GM19395 (cell line): ENCODE measurements at regions not wholly inside any gene's neighbourhood (a gene's known extent, or its start where the extent isn't known, plus 50 kb on each side); places are given as distances from the start of the nearest gene placed in this dataset.

Source experiments
- ATAC-seq: cut with Tn5 transposase; IDR thresholded peaks from one replicate; pipeline ENCODE4 v1.9.1; 2021; ENCODE audit warnings: mild to moderate bottlenecking, moderate library complexity; ENCODE audit not compliant: unreplicated experiment

DNA sequence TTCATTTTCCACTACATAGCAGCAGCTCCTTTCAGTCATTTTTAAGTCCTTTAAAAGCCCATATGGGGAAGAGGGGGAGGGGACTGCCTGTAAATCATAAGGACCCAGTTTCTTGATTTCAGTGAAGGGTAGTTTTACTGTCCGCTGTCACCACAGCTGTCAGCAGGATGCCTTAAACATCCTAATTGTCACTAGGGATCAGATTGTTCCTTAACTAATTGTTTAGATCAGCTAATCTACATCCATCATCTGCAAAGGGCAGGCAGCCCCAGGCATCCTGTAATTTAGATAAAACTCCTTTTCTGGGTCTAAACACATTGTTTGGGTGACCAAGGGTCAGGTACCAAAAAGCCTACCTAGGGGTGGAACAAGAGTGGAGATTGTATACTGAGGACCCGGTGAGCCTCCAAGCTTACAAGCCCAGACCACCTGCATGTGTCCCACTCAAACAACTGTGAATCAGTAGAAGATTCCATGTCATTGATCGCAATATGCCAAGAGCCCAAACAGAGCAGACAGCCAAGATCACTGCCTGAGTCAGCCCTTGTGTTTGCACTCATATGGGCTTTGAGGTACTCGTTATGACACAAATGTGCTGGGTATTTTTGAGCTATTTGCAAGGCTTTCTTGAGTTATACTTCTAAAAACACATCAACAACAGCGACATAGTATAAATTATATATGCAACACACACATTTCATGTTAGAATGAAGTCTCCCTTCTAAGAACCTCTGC lies 198.7 kb upstream of the CEP162 start:
- ATAC-seq: no peak

DNA sequence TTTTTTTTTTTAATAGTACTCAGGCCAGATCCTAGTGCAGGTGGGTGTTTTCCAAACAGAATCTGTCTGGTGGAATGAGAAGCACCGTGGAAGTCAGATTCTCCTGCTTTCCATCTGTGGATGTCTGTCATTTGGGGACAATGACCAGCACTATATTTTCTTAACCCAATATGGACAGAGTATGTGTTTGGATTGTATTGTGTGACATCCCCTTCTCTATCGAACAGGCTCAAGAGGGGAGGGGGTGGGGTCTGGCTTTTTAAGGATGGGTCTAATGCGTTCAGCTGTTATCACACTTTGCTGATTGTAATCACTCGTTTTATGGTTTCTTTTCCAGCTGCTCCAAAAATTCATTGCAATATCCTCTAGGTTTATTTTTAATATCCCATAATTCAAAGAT lies 197.5 kb upstream of the CEP162 start:
- no peak for ATAC-seq

- peak; percentile 87 for ATAC-seq
Observed at GRCh38 chr6:84422380-84422968, 195.0 kb upstream of the CEP162 start.

DNA sequence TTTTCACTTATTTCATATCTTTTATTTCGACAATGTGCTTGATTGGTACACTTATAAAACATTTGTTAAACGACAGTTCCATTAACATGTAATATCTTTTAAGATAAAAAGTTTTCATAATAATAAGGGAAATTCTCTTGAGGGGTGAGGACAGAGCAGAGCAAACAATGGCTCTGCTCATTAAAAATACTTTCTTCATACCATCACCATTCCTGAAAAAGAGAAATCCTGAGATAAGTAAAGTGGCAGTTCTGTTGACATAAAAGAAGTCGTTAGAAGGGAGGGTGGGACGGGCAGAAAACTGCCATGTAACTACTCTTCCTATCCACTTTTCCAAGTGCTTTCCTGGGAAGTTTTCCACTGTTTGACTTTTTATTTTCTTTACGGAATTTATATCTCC lies 193.6 kb upstream of the CEP162 start:
- no peak for ATAC-seq

DNA sequence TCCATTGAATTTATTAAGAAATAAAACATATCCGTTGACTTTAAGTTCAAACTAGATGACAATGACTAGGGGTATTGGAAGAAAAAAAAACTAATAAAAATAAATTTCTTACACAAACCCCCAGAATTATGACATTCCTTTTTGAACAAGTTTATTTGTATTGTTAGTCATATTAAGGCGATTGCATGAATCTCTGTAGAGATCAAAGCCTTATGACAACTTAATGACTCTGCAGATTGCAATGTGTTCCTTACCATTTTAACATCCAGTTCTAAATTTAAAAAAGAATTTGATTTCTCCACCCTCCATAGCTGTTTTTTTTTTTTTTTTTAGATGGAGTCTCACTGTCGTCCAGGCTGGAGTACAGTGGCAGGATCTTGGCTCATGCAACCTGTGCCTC lies 189.8 kb upstream of the CEP162 start:
- ATAC-seq: no peak

GRCh38 chr6:84416043-84416657 lies 188.7 kb upstream of the CEP162 start:
- no peak for ATAC-seq

DNA sequence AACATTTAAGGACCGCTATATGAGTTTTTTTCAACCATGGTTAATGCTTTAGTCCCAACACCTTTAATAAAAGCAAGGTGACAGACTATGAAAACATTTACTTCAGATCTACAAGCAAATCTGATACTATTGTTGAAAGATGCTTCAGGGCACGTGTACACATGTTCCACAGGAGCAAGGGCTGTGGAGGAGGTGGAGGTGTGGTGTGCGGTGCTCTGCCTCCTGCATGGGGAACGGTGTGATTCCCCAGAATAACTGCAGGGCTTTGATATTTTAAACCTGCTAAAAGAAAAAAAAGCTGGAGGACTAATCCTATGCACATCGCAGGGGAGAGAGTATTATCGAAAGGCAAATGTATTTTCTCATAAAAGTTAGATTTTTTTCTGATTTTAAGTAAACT lies 188.1 kb upstream of the CEP162 start:
- ATAC-seq: no peak

DNA sequence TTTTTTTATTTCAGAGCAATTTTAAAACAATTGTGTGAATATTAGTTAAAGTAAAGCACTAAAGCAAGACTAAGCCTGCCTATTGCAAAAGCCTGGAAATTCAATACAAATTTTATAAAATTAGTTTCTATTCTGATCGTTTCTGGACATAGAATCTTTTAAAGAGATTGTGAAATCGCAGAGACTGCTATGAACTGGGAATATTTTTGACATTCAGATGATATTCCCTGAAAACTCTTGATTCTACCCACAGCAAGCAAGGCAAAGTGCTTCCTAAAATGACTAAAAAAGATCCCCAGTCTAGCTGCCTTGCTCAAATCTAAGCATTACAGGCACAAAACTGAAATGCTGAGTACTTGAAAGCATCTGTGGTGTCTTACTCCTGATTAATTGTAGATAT lies 187.6 kb upstream of the CEP162 start:
- no peak for ATAC-seq

GRCh38 chr6:84414531-84414930 lies 187.1 kb upstream of the CEP162 start:
- no peak for ATAC-seq

- ATAC-seq: no peak
Observed at GRCh38 chr6:84411060-84411629, 183.7 kb upstream of the CEP162 start.

DNA sequence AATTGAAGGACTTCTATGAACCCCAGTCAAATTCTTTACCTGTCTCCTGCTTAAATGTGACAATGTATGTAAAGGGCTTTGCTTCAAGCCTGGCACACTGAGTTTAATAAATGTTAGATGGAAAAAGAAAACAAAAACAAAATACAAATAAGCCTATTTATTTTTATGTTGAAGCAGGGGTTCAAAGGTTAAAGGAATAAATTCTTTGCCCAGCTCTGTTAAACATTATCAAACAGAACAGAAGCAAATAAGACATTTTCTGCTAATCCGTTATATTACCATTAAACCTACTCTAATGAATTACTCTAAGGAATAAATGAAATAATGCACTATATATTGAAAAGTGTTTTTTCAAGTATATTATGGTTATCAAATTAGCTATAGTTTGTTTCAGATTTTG lies 182.5 kb upstream of the CEP162 start:
- ATAC-seq: no peak

GRCh38 chr6:84408028-84408427 lies 180.6 kb upstream of the CEP162 start:
- ATAC-seq: no peak

- no peak for ATAC-seq
Observed at GRCh38 chr6:84403545-84403944, 176.1 kb upstream of the CEP162 start.

- ATAC-seq: no peak
Observed at GRCh38 chr6:84399003-84399402, 171.6 kb upstream of the CEP162 start.

DNA sequence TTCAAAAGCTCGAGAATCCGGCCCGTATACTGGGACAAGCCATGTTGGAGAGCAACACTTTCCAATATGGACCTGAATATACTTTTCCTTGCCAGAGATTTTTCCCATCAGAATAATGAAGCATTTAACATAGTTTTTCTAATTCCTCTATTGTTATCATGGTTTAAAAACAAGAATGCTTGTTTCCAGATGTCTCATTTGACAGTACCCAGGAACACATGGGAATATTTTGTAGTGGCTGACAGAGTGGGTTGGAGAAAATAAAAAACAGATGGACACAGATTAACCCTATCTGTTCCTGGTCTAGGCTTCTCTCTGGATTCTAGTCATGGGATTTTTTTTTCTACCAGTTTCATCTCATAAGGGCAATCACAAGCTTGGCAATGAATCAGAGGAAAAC lies 164.8 kb upstream of the CEP162 start:
- ATAC-seq: no peak

DNA sequence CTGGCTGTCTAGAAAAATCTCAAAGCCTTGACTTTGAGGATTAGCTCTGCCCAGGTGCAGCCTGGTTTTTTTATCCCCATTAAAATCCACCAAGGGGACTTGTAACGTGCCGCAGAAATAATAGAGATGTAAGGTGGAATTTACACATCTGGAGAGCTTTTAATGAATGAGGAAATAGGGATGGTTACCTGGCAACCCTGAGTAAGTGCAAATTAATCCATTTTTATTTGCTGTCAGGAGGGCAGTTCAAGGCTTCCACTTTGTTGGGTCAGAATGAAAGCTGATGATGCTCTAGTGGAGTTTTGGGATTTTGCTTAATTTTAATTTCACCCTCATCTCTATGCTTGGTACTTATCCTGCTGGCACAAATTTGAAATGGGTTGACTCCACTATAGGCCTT lies 163.4 kb upstream of the CEP162 start:
- ATAC-seq: no peak

DNA sequence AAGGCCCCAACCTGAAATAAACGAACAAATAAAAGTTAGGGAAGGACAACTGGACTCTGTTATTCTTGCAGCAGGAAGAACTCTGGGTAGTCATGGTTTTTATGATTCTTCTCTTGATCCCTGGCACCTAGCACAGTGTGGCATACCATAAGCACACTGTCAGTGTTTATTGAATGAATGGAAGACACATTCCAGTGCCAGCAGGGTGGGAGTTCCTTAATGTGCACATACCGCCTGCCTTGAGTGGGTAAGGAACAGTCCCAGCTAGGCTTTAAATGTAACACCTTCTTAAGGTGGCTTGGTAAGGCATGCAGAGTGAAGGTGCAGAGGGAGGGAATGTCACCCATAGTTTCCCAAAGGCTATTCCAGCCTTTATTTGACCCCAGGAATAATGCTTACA lies 162.9 kb upstream of the CEP162 start:
- ATAC-seq: no peak

DNA sequence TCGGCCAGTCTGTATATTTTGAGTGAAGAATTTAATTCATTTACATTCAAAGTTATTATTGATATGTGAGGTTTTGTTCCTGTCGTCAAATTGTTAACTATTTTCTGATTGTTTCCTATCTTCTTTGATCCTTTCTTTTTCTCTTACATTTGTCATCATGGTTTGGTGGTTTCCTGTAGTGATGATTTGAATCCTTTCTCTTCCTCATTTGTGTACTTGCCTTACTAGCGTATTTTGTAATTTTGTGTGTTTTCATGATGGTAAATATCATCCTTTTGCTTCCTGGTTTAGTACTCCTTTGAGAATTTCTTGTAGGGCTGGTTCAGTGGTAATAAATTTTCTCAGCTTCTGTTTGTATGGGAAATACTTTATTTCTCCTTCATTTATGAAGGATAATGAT lies 151.7 kb upstream of the CEP162 start:
- no peak for ATAC-seq

GRCh38 chr6:84372290-84372689 lies 144.8 kb upstream of the CEP162 start:
- ATAC-seq: no peak

- no peak for ATAC-seq
Observed at GRCh38 chr6:84371681-84372080, 144.2 kb upstream of the CEP162 start.

DNA sequence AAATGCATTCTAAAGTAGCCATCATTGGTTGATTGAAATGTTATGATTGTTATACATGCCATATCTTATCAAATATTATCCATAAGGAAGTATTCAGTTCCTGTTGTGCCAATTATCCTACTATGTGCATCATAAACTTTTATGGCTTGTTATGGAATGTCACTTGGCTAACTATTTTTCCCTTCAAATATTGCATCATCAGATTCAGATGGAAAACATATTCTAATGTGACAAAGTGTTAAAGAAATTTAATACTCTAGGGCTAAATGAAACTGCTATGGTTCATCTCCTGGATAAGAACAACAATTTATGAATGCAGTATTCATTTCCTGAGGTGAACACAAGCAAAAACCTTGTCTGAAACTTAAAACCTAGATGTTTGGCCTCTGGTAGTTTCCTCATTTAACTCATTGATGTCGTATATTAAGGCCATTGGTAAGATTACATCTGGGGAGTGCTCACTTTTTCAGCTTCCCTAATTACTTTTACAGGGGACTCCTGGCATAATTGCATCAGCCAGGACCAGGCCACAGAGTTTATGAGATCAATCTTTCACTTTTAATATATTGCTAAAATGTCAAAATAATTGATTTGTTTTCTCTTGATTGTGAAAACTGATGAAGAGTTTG lies 134.9 kb upstream of the CEP162 start:
- no peak for ATAC-seq
